NCI-H345 treated with DMSO at 0.1 percent for 48 hours (cell line): ENCODE measurements at regions not wholly inside any gene's neighbourhood (a gene's known extent, or its start where the extent isn't known, plus 50 kb on each side); places are given as distances from the start of the nearest gene placed in this dataset.
"Not testable (repeated sequence)": the region's sequence is repeated elsewhere in the genome, so short reads cannot be mapped to it uniquely, and the experiment has no call there.

Source experiments
- DNase-seq: peaks from one replicate; lab custom pipeline; 2025; ENCODE audit not compliant: unreplicated experiment; lab: John Stamatoyannopoulos, UW

DNA sequence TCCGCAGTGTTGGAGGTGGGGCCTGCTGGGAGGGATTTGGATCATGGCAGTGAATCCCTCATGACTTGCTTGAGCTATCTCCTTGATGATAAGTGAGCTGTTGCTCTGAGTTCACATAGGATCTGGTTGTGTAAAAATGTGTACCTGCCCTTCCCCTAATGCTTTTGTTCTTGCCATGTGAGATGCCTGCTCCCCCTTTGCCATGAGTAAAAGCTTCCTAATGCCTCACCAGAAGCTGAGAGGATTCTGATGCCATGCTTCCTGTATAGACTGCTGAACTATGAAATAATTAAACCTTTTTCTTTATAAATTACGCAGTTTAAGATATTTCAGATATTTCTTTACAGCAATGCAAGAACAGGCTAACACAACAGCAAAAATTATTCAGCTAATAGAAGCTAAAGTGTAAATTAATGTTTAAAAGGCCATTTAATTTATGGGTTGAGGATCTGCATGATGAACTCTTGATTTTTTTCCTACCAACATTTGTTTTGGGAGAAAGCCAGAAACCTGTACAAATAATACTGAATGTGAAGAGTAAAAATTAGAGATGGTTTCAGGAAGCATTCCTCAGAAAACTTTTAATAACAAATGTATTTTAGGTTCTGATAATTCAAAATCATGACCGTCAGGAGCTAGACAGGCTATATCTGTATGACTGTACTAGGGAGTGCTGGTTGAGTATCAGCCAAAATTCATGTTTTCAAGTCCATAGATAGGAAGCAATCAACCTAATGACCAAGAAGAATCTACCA, 177.5 kb upstream of the GRIA4 start:
- no peak for DNase-seq

DNA sequence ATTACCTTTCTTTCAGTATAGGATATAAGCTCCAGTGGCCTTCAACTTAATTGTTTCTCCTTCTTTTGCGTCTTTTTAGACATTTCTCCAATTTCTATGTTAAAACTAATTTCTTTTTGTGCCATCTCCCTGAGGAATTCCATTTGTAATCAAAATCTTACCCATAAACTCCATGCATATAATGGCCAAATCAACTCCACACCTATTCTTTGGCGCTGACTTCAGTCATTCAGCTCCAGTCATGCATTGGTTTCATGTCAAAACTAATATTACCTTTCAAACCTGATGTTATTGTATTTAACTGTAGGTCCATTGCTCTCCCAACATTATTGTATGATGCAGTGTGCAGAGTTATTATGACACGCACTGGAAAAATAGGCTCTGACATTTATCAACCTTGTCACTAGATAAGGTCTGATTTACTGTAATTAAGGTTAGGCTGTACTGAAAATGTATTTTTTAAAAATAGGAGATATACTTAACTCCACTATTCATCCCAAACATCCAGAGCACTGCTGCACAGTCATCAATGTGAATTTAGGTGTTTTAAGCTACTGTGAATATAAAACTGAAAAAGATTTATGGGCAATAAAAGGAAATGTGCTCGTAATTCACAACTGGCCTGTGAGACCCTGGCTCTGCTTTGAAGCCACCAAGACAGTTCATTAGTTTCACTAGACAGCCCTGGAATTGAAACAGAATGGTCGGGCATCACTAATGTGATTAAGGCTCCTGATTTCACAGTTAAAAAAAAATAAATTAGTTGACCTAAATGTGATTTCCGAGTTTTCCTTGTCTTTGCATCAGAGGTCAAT, 180.6 kb upstream of the GRIA4 start:
- DNase-seq: no peak

DNA sequence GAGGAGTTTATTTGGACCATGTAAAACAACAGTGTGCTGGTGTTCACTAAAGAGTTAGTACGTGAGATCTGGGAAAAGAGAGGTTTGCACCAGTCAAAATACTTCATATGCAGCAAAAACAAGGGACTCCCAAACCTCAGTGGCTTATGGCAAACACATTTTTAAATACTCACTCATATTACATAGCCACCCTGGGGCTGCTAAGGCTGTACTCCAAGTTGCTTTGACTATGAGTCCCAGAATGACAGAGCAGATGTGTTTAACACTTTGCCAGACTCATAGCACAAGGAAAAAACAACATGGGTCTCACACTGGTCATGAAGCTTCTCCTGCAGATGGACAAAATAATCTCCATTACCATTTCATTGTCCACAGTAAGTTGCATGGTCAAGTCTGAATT, 202.8 kb upstream of the GRIA4 start:
- no peak for DNase-seq

DNA sequence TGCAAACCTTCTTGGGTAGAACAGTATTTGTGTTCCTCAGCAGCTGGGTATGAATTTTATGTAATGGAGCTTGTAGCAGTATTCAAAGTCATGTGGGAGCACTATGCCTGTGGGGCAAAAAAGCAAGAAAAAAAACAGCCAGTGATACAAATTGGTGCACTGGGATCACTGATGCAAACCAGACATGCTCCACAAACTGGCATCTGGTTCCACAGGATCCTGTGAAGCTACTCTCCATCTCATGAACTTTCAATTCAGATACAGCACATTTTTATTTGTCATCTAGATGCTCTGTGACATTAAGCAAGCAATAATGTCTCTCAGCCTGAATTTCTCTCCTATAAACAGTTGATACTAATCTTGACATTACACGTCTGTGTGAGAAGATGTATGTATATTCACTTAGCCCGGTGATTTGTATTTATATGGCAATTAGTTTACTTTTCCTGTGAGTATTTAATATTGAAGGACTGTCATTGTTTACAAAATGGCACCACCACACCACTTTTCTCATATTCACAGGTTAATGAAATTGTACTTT, 208.5 kb upstream of the GRIA4 start:
- DNase-seq: no peak

DNA sequence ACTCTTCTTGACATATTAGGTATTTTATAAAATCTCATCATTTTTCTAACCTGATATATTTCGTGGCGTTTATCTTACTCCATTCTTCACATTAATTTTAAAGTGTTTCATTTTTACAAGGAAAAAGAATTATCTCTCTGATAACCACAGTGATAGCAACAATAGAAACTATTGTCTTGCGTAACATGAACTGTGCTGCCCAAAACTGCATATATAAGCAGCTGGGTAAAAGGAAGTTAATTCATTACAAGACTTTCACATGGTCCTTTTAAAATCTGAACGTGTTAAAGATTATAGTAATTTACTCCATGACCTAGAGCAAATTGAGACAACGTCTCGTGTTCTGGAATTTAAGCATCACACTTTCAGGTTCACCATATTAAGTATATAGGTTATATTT, 210.4 kb upstream of the GRIA4 start:
- no peak for DNase-seq

DNA sequence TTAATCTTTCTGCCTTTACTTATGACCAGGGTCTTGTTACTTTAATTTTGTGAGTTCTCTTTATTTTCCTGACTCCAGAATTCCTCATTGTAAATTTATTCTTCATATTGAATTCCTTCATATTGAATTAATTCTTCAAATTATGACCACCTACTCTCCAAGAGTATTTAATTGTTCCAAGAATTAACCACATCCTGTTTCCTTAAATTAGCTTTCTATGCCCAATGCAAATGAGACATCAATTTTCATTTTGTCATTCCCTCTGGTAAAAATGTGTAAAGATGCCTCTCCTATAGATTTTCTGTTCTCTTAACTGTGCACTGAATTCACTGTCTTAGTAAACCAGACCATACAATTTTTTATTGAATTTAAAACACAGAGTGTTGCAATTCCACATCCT, 211.2 kb upstream of the GRIA4 start:
- DNase-seq: no peak

DNA sequence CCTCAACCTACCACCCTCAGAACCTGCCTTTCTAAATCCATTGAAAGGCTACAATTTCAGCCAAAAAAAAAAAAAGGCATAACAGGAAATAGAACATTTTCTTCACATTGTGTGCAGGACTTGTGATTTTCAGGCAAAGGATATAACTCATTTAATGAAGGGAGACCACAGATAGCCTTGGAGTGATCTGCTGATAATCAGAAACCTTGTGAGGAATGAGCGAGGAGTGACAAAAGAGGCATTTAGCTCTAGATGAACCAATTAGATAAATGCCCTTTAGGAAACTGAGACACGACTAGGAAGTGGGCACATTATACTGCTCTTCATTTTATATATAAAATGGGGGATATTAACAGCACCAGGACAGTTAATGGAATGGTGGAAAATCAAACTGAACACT, 216.5 kb upstream of the GRIA4 start:
- DNase-seq: no peak

DNA sequence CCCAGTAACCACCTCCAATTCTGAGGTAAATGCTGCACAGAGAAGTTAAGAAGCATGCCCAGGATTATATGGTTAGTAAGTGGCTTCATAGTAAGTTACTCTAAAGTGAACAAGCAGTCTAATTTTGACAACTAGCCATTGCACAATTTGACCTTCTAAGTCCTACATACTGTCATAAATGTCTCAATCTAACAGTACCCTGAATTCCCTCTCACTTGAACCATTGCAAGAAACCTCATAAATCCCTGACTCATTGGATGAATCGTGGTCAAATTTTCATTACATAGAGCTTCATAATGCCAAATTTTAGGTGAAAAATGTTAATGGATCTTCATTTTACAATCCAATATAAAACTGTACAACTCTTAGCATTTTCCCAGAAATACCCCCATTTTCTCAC, 217.3 kb upstream of the GRIA4 start:
- DNase-seq: no peak

DNA sequence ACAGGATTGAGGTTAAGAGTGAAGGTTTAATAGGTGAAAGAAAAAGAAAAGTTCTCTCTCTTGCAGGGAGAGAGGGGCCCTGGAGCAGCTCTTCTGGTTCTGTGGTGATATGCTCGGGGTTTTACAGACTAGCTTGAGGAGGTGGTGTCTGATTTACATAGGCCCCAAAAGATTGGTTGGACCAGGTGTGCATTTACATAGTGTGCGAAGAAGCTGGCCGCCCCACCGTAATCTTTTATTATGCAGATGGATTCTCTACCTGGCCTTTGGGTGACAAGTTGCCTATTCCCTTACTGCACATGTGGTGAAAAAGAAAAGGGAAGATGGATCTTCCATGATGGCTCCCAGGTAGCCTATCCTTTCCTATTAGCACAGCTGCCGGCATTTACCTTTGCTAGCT, 219.9 kb upstream of the GRIA4 start:
- DNase-seq: no peak

DNA sequence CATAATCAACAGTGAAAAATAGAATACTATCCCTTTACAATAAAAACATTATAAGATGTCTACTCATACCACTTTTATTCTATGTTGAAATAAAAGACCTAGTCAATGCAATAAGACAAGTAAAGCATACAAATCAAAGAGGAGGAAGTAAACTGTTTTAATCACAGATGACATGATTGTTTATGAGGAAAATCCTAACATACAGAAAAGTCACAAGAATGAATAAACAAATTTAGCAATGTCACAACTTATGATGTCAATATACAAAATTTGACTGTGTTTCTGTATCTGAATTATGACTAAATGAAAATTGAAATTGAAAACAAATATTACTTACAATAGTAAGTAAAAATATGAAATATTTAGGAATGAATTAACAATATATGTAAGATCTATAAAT, 221.9 kb upstream of the GRIA4 start:
- DNase-seq: no peak

DNA sequence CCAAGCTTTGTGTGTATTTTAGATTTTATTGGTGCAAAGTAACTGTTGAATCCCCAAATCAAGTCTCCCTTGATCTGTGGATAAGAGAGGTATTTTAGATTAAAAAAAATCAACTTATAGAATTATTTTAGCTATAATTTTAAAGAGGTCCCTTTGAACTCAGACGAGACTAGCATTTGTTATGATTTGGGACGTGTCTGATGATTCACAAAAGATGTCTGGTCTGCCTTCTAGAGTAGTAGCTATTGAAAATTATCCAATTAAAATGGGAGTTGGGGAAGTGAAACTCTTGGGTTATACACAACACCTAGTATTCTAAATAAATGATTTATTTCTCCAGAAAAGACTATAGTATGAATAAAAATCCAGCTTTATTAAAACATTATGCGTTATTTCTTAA, 227.9 kb upstream of the GRIA4 start:
- DNase-seq: no peak

DNA sequence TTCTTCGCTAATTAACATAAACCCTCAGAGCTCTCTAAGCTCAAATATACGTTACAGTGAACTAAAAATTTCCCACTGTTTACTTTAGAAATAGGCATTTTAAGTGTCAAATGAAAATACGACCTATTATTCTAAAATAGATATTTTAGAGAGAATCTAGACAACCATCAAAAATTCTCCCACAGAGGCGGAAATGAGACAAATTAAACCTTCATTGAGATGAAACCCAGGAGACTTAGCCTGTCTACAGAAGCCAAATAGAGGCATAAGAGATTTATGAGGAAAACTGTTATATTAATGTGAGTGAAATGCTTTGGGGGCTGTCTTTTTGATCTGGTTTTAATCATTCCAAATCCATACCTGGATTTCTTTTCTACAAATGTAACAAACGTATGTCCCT, 232.0 kb upstream of the GRIA4 start:
- no peak for DNase-seq

DNA sequence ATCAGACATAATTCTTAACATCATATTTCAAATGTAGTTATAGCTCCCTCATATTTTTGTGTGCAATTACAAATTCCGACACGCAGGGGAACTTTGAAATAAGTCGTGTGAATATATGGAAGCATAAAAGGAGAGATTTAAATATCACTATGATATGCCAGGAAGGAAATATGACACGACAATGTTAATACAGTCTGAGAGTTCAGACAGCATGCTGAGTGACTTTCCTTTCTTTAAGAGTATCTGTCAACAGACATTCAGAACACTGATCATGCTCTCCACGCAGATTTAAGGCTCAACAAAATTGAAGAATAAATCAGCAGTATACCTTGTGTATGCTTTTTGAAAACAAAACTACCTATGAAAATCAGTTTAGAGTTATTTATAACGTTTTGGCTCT, 232.6 kb upstream of the CARD18 start:
- no peak for DNase-seq

DNA sequence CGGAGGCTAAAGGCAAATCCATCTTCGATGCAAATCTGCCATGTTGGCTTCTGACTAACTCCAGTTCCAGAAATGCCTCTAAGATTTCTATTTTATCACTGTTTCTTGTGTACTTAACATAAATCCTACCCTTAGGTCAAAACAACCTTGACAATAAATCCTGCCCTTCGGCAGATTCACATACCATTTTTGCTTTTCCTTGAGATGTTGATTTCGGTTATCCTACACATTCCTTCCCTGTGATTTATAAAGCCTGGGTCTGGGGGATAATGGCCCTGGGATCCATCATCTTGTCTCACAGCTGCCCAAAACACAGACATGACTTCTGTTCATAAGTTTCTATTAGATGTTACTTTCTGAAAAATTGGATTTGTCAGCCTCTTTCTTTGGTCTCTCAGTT, 231.7 kb upstream of the CARD18 start:
- no peak for DNase-seq

DNA sequence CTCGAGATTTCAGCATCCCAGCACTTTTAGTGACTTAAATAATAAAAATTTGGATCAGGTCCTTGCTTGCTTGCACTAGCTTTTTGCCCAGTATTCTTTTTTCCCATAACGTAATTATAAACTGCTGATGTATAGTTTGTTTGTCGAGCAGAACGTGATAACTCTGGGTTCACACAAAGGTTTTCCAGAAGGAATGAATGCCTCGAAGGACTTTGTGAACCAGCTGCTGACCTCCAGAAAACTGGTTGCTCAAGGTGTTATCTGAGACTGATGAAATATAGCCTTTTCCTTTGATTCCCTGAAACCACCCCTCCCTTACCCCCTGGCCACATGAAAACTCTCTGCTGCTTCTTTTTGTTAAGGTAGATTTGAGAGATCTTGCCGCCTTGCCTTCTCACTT, 229.1 kb upstream of the CARD18 start:
- DNase-seq: no peak

DNA sequence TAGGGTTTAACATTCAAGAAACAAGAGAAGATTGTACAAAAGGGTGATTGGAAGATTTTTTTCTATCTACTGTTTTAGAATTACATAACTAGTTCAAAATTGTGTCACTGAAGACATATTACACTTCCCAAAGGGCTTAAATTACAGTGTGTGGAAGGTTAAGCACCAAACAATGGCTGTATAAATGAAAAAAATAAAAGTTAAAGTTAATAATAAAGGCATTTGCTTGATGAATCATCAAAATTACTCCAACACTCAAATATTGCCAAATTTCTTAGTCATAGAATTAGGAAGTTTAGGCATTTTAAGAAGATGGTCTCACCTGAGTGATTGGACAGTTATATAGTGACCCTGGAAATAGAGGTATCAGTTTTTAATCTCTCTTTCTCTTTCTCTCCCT, 227.6 kb upstream of the CARD18 start:
- no peak for DNase-seq

DNA sequence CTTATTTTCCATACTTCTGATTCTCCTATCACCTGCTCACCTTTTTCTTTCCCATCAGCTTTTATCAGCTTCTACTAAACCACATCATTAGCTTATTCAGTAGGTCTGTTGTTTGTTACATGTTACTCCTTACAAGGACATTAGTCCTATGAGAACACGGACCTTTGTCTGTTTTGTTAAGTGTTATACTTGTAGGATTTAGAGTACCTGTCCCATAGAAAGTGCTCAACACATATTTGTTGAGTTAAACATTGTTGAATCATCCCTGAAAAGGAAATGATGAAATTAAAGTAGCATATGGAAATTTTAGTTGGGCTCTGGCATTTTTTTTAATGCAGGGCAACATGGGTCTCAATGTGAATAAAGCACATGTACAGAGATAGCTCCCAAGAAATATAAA, 222.1 kb upstream of the CARD18 start:
- no peak for DNase-seq

DNA sequence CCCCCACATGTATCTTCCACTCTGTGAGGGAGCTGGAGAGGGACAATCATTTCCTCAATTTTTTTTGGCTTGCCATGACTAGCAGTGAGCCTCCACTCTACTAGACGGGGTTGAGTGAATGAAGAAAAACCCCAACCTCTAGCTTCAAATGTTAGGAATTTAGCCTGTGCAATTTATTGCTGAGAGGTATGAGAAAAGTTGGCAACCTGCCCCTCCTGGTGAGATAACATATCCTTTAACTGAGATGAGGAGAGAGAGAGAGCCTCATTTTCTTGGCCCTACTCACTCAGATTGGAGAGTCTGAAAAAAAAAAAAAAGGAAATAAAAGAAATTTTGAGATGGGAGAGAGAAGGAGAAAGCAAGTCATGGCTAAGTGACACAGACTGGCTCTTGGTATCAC, 218.2 kb upstream of the CARD18 start:
- no peak for DNase-seq

DNA sequence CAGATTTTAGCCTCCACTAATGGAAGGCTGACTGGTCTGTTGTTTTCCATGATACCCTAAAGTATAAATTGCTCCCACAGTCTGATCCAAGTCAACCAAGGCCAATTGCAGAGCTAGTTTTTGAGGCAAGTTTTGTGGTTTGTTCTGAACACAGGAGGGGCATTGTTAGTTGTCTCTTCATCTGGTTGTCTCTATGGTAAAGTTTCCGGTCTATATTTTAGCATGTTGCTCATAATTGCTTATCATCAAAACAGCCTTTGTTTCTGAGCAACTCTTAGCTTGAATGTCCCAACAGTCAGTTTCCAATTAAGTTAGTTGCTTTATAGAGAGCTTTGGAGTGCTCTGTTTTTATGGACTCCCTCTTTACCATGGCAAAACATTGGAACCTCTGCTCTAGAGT, 217.6 kb upstream of the CARD18 start:
- DNase-seq: no peak

DNA sequence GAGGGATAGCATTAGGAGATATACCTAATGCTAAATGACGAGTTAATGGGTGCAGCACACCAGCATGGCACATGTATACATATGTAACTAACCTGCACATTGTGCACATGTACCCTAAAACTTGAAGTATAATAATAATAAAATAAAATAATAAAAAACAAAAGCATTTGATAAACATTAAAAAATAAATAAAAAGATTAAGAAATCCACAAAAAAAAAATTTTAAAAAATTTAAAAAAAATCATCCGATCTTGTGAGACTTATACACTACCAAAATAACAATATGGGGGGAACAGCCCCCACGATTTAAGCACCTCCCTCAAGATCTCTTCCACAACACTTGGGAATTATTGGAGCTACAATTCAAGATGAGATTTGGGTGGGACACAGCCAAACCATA, 210.3 kb upstream of the CARD18 start:
- not testable (repeated sequence) for DNase-seq

DNA sequence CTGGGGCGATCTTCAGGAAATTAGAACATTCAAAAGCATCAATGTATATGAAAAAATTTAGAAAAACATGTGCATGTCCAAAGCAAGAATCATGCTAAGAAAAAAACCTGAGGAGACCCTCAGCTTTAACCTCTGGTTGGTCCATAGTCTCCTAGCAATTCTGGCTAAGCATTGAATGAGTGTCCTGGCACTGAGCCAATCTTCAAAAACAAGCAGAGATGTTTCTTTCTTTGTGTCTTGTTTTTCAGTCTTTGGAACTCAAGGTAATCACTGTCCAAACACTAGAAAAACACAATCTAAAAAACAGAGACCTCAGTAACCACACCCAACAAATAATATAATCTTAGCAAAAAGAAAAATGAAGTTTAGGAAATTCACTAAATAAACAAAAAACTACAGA, 205.4 kb upstream of the CARD18 start:
- DNase-seq: peak; percentile 9

DNA sequence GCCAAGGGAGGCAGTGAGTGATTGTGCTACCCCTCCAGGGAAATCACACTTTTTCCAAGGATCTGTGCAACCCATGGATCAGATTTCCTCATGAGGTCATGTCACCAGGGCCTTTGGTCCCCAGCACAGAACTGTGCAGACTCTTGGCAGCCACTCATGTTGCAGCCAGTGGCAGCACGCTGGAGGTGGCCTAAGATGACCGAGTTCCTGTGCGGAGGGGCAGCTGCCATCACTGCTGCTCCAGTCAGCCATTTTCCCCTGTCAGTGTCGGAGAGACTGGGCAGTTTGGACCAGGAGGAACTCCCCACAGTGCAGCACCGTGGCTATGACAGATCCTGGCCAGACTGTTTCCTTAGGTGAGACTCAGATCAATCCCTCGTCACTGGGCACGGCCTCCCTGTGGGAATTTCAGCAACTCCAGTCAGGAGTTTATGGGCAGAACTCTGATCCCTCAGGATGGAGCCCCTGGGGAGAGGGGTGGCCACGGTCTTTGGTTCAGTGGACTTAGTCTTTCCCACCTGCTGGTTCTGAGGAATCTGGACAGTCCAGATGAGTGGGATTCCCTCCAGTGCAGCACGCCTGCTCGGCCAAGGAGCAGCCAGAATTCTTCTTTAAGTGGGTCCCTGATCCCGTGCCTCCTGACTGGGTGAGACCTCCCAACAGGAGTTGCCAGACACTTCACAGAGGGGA, 194.6 kb upstream of the CARD18 start:
- no peak for DNase-seq
